ENCODE measurements at regions not wholly inside any gene's neighbourhood (a gene's known extent, or its start where the extent isn't known, plus 50 kb on each side); places are given as distances from the start of the nearest gene placed in this dataset.

- Mint-ChIP-seq H3K27ac (ENCODE audit: unreplicated experiment) (no peak overlapping the region), H3K4me3 (ENCODE audit: unreplicated experiment) (no peak overlapping the region), H3K27me3 (ENCODE audit: unreplicated experiment) (peaks cover 2% of the 10 kb centered on the region), H3K4me1 (ENCODE audit: unreplicated experiment) (no peaks in the 10 kb centered on the region), H3K9me3 (ENCODE audit: unreplicated experiment) (no peaks in the 10 kb centered on the region), H3K36me3 (ENCODE audit: low read depth, unreplicated experiment) (no peaks in the 10 kb centered on the region)
- DNase-seq (ENCODE audit: low spot score): no peak
- no peak for TF ChIP-seq CTCF (IDR thresholded peaks at IDR 0.05; ENCODE audit: unreplicated experiment)
These were observed 2603.2 kb downstream of the PCDH7 start for GRCh38 chr4:33323393-33323792.

DNA sequence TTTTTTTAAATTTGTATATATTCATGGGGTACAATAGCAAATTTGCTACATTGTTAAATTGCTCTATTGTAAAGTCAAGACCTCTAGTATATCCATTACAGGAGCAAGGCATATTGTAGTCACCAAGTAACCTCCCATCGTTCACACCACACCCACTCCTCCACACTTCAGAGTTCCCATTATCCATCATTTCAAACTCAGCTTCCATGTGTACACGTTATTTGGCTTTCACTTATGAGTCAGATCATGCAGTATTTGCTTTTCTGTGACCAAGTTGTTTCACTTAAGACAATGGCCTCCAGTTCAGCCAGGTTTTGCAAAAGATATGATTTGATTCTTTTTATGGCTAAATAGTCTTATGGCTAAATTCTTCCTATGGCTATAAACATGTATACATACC is 2614.2 kb downstream of the PCDH7 start:
- TF ChIP-seq CTCF (IDR thresholded peaks at IDR 0.05; ENCODE audit: unreplicated experiment): no peak
- Mint-ChIP-seq H3K36me3 (ENCODE audit: low read depth, unreplicated experiment) (peaks cover 5% of the 10 kb centered on the region), H3K27ac (ENCODE audit: unreplicated experiment) (no peak overlapping the region), H3K27me3 (ENCODE audit: unreplicated experiment) (no peaks in the 10 kb centered on the region), H3K9me3 (ENCODE audit: unreplicated experiment) (no peaks in the 10 kb centered on the region), H3K4me3 (ENCODE audit: unreplicated experiment) (no peak overlapping the region), H3K4me1 (ENCODE audit: unreplicated experiment) (no peaks in the 10 kb centered on the region)
- DNase-seq (ENCODE audit: low spot score): no peak

- H3K4me3 Mint-ChIP-seq (ENCODE audit: unreplicated experiment): no peak overlapping the region
- no peak overlapping the region for H3K27ac Mint-ChIP-seq (ENCODE audit: unreplicated experiment)
- no peak for DNase-seq (ENCODE audit: low spot score)
- no peak for TF ChIP-seq CTCF (IDR thresholded peaks at IDR 0.05; ENCODE audit: unreplicated experiment)
- no peaks in the 10 kb centered on the region for H3K9me3 Mint-ChIP-seq (ENCODE audit: unreplicated experiment)
- no peaks in the 10 kb centered on the region for H3K27me3 Mint-ChIP-seq (ENCODE audit: unreplicated experiment)
- H3K36me3 Mint-ChIP-seq (ENCODE audit: low read depth, unreplicated experiment): no peaks in the 10 kb centered on the region
- no peaks in the 10 kb centered on the region for H3K4me1 Mint-ChIP-seq (ENCODE audit: unreplicated experiment)
These were observed 2619.6 kb downstream of the PCDH7 start for GRCh38 chr4:33339762-33340161.

- Mint-ChIP-seq H3K36me3 (ENCODE audit: low read depth, unreplicated experiment) (no peaks in the 10 kb centered on the region), H3K9me3 (ENCODE audit: unreplicated experiment) (no peaks in the 10 kb centered on the region), H3K4me3 (ENCODE audit: unreplicated experiment) (no peak overlapping the region), H3K4me1 (ENCODE audit: unreplicated experiment) (no peaks in the 10 kb centered on the region), H3K27ac (ENCODE audit: unreplicated experiment) (no peak overlapping the region), H3K27me3 (ENCODE audit: unreplicated experiment) (no peaks in the 10 kb centered on the region)
- no peak for DNase-seq (ENCODE audit: low spot score)
- no peak for TF ChIP-seq CTCF (IDR thresholded peaks at IDR 0.05; ENCODE audit: unreplicated experiment)
These were observed 2620.0 kb downstream of the PCDH7 start for GRCh38 chr4:33340168-33340567.

GRCh38 chr4:33349376-33349775 is 2629.2 kb downstream of the PCDH7 start:
- no peak overlapping the region for H3K27ac Mint-ChIP-seq (ENCODE audit: unreplicated experiment)
- no peak overlapping the region for H3K4me3 Mint-ChIP-seq (ENCODE audit: unreplicated experiment)
- H3K27me3 Mint-ChIP-seq (ENCODE audit: unreplicated experiment): no peaks in the 10 kb centered on the region
- H3K4me1 Mint-ChIP-seq (ENCODE audit: unreplicated experiment): no peaks in the 10 kb centered on the region
- no peaks in the 10 kb centered on the region for H3K36me3 Mint-ChIP-seq (ENCODE audit: low read depth, unreplicated experiment)
- no peaks in the 10 kb centered on the region for H3K9me3 Mint-ChIP-seq (ENCODE audit: unreplicated experiment)
- no peak for DNase-seq (ENCODE audit: low spot score)
- no peak for TF ChIP-seq CTCF (IDR thresholded peaks at IDR 0.05; ENCODE audit: unreplicated experiment)

Measured in endothelial cell (in vitro differentiated cells).